OCI-LY1 (cell line): ENCODE measurements at regions not wholly inside any gene's neighbourhood (a gene's known extent, or its start where the extent isn't known, plus 50 kb on each side); places are given as distances from the start of the nearest gene placed in this dataset.

Source experiments
- H2AFZ ChIP-seq: fragments of 200-600 bp; sonication (generic), shearing (Covaris generic); 2 replicates; pipeline ENCODE4 v1.6.0; 2014; ENCODE audit warnings: antibody characterized with exemption, mild to moderate bottlenecking, low read length
- H3F3A ChIP-seq: fragments of 200-600 bp; sonication (generic), shearing (Covaris generic); 2 replicates; pipeline ENCODE4 v1.6.0; 2014; ENCODE audit warnings: mild to moderate bottlenecking, antibody characterized with exemption, low read length, moderate library complexity; ENCODE audit not compliant: insufficient read depth
- H3K27ac ChIP-seq: fragments of 200-600 bp; sonication (generic); 2 replicates; pipeline ENCODE4 v1.5.1; 2014; ENCODE audit warnings: low read length, mixed run types, mild to moderate bottlenecking, low read depth; ENCODE audit not compliant: poor library complexity, severe bottlenecking
- H3K27me3 ChIP-seq: fragments of 200-600 bp; sonication (generic); 2 replicates; pipeline ENCODE4 v1.6.0; 2014; ENCODE audit warnings: antibody characterized with exemption, mild to moderate bottlenecking, low read length, moderate library complexity; ENCODE audit not compliant: insufficient read depth
- H3K36me3 ChIP-seq: fragments of 200-600 bp; sonication (generic); 2 replicates; pipeline ENCODE4 v1.6.1; 2014; ENCODE audit warnings: mild to moderate bottlenecking, antibody characterized with exemption, low read length, moderate library complexity, mixed read lengths; ENCODE audit not compliant: insufficient read depth
- H3K4me1 ChIP-seq: fragments of 200-600 bp; sonication (generic); 2 replicates; pipeline ENCODE4 v1.5.1; 2014; ENCODE audit warnings: mild to moderate bottlenecking, low read length, moderate library complexity; ENCODE audit not compliant: insufficient read depth, severe bottlenecking
- H3K4me2 ChIP-seq: fragments of 200-600 bp; sonication (generic), shearing (Covaris generic); 2 replicates; pipeline ENCODE4 v1.6.1; 2014; ENCODE audit warnings: low read length
- H3K4me3 ChIP-seq: fragments of 200-600 bp; sonication (generic); 2 replicates; pipeline ENCODE4 v1.5.1; 2014; ENCODE audit warnings: low read length, low read depth, mild to moderate bottlenecking, mixed read lengths; ENCODE audit not compliant: poor library complexity, severe bottlenecking
- H3K79me2 ChIP-seq: fragments of 200-600 bp; shearing (Covaris generic); 2 replicates; pipeline ENCODE4 v1.6.1; 2016; ENCODE audit warnings: mixed run types, low read length, mixed read lengths; ENCODE audit not compliant: insufficient read depth
- H3K9ac ChIP-seq: fragments of 200-600 bp; sonication (generic), shearing (Covaris generic); 2 replicates; pipeline ENCODE4 v1.6.1; 2014; ENCODE audit warnings: mild to moderate bottlenecking, low read length, mixed read lengths
- H3K9me2 ChIP-seq: fragments of 200-600 bp; sonication (generic), shearing (Covaris generic); 2 replicates; pipeline ENCODE4 v1.6.1; 2014; ENCODE audit warnings: low read depth, mild to moderate bottlenecking, low read length, mixed read lengths
- H3K9me3 ChIP-seq: fragments of 200-600 bp; shearing (Covaris generic); 2 replicates; pipeline ENCODE4 v1.6.1; 2014; ENCODE audit warnings: low read length, mixed read lengths
- H4K20me1 ChIP-seq: fragments of 200-600 bp; sonication (generic), shearing (Covaris generic); 2 replicates; pipeline ENCODE4 v1.6.0; 2016; ENCODE audit warnings: mild to moderate bottlenecking, low read length; ENCODE audit not compliant: insufficient read depth
- CTCF ChIP-seq: fragments of 200-600 bp; sonication (generic), shearing (Covaris generic); IDR thresholded peaks from 2 replicates; pipeline ENCODE4 v1.5.1; 2017; ENCODE audit warnings: mild to moderate bottlenecking, antibody characterized with exemption, low read length, moderate library complexity, mixed read lengths
- EZH2 ChIP-seq: fragments of 200-600 bp; sonication (generic), shearing (Covaris generic); IDR thresholded peaks from 2 replicates; pipeline ENCODE4 v1.8.0; 2017; ENCODE audit warnings: borderline replicate concordance, mixed run types, mild to moderate bottlenecking, antibody characterized with exemption, low read length, moderate library complexity, mixed read lengths

- Histone ChIP-seq H3K9me2 (no peaks in the 10 kb centered on the region), H3K27ac (no peak overlapping the region), H4K20me1 (no peaks in the 10 kb centered on the region), H3K27me3 (no peaks in the 10 kb centered on the region), H3K79me2 (no peaks in the 10 kb centered on the region), H2AFZ (no peak overlapping the region), H3K4me2 (no peak overlapping the region), H3K4me1 (no peaks in the 10 kb centered on the region), H3K4me3 (no peak overlapping the region), H3K9ac (no peak overlapping the region), H3K36me3 (no peaks in the 10 kb centered on the region), H3F3A (no peaks in the 10 kb centered on the region), H3K9me3 (no peaks in the 10 kb centered on the region)
- TF ChIP-seq EZH2 (no peak), CTCF (no peak)
Measured at GRCh38 chr10:118107040-118107439, 60.3 kb upstream of the RAB11FIP2 start.

- Histone ChIP-seq H3K36me3 (no peaks in the 10 kb centered on the region), H3F3A (no peaks in the 10 kb centered on the region), H3K4me2 (no peak overlapping the region), H3K27me3 (no peaks in the 10 kb centered on the region), H3K9me3 (no peaks in the 10 kb centered on the region), H4K20me1 (no peaks in the 10 kb centered on the region), H3K4me1 (no peaks in the 10 kb centered on the region), H3K4me3 (no peak overlapping the region), H2AFZ (no peak overlapping the region), H3K27ac (no peak overlapping the region), H3K9me2 (no peaks in the 10 kb centered on the region), H3K79me2 (no peaks in the 10 kb centered on the region), H3K9ac (no peak overlapping the region)
- TF ChIP-seq CTCF (peak; percentile 52; the same call in 1 of the 2 replicates), EZH2 (no peak)
Measured at GRCh38 chr10:118106426-118106825, 59.7 kb upstream of the RAB11FIP2 start.

GRCh38 chr10:118102121-118102520 is 55.4 kb upstream of the RAB11FIP2 start:
- no peaks in the 10 kb centered on the region for H4K20me1 ChIP-seq
- H3K36me3 ChIP-seq, result no peaks in the 10 kb centered on the region
- TF ChIP-seq CTCF (no peak), EZH2 (no peak)
- H3K27me3 ChIP-seq, result no peaks in the 10 kb centered on the region
- no peak overlapping the region for H3K4me3 ChIP-seq
- no peaks in the 10 kb centered on the region for H3K4me1 ChIP-seq
- no peak overlapping the region for H2AFZ ChIP-seq
- no peaks in the 10 kb centered on the region for H3K79me2 ChIP-seq
- no peaks in the 10 kb centered on the region for H3K9me2 ChIP-seq
- H3K27ac ChIP-seq, result no peak overlapping the region
- H3K4me2 ChIP-seq, result no peak overlapping the region
- H3F3A ChIP-seq, result no peaks in the 10 kb centered on the region
- H3K9me3 ChIP-seq, result no peaks in the 10 kb centered on the region
- no peak overlapping the region for H3K9ac ChIP-seq
